GM21529 (cell line): ENCODE measurements at regions not wholly inside any gene's neighbourhood (a gene's known extent, or its start where the extent isn't known, plus 50 kb on each side); places are given as distances from the start of the nearest gene placed in this dataset.

Experiments
- ATAC-seq: cut with Tn5 transposase; IDR thresholded peaks from one replicate; pipeline ENCODE4 v1.9.1; 2021; ENCODE audit not compliant: unreplicated experiment

GRCh38 chr7:110326966-110327365 is 764.0 kb upstream of the LRRN3 start:
- no peak for ATAC-seq

- no peak for ATAC-seq
Observed at GRCh38 chr7:110336423-110336822, 754.5 kb upstream of the LRRN3 start.

GRCh38 chr7:110337646-110338045 is 753.3 kb upstream of the LRRN3 start:
- ATAC-seq = no peak

- no peak for ATAC-seq
Observed at GRCh38 chr7:110347081-110347480, 743.8 kb upstream of the LRRN3 start.

GRCh38 chr7:110356438-110356837 is 734.5 kb upstream of the LRRN3 start:
- no peak for ATAC-seq

GRCh38 chr7:110358028-110358427 is 732.9 kb upstream of the LRRN3 start:
- ATAC-seq = no peak

- ATAC-seq = no peak
Observed at GRCh38 chr7:110371709-110372108, 719.2 kb upstream of the LRRN3 start.

GRCh38 chr7:110372685-110373084 is 718.2 kb upstream of the LRRN3 start:
- no peak for ATAC-seq

GRCh38 chr7:110373416-110373815 is 717.5 kb upstream of the LRRN3 start:
- ATAC-seq = no peak

- ATAC-seq = no peak
Observed at GRCh38 chr7:110373859-110374258, 717.1 kb upstream of the LRRN3 start.

GRCh38 chr7:110375068-110375467 is 715.9 kb upstream of the LRRN3 start:
- no peak for ATAC-seq

- no peak for ATAC-seq
Observed at GRCh38 chr7:110382736-110383135, 708.2 kb upstream of the LRRN3 start.

- ATAC-seq = no peak
Observed at GRCh38 chr7:110386006-110386405, 704.9 kb upstream of the LRRN3 start.

GRCh38 chr7:110386913-110387312 is 704.0 kb upstream of the LRRN3 start:
- ATAC-seq = no peak

GRCh38 chr7:110387689-110388088 is 703.2 kb upstream of the LRRN3 start:
- ATAC-seq = no peak

GRCh38 chr7:110388457-110388856 is 702.5 kb upstream of the LRRN3 start:
- ATAC-seq = no peak

GRCh38 chr7:110396021-110396420 is 694.9 kb upstream of the LRRN3 start:
- ATAC-seq = no peak

GRCh38 chr7:110397927-110398660 is 692.8 kb upstream of the LRRN3 start:
- ATAC-seq = no peak

- ATAC-seq = no peak
Observed at GRCh38 chr7:110399421-110399820, 691.5 kb upstream of the LRRN3 start.

GRCh38 chr7:110400411-110400810 is 690.5 kb upstream of the LRRN3 start:
- ATAC-seq = no peak

GRCh38 chr7:110407242-110407641 is 683.7 kb upstream of the LRRN3 start:
- ATAC-seq = no peak

GRCh38 chr7:110407706-110408105 is 683.2 kb upstream of the LRRN3 start:
- ATAC-seq = no peak

- ATAC-seq = no peak
Observed at GRCh38 chr7:110412614-110413013, 678.3 kb upstream of the LRRN3 start.
